GM23338 (cell line): ENCODE measurements at regions not wholly inside any gene's neighbourhood (a gene's known extent, or its start where the extent isn't known, plus 50 kb on each side); places are given as distances from the start of the nearest gene placed in this dataset.

Source experiments
- CREB1 ChIP-seq: fragments of 250-450 bp; sonication (Bioruptor Pico); IDR thresholded peaks from 2 replicates; pipeline ENCODE4 v1.5.0; 2020; ENCODE audit warnings: low read depth, mild to moderate bottlenecking, moderate library complexity
- CTCF ChIP-seq, 2 experiments: fragments of 200-600 bp in 1 of 2; sonication (generic) in 1 of 2; conservative IDR thresholded peaks; 2 replicates each; pipeline versions ENCODE4 v1.5.1 to v1.6.1; 2016 to 2017; ENCODE audit warnings: antibody characterized with exemption in 2 of 2, low read depth in 2 of 2, mild to moderate bottlenecking in 2 of 2, moderate library complexity in 1 of 2
- EZH2 ChIP-seq: fragments of 200-600 bp; sonication (generic); IDR thresholded peaks from one replicate; pipeline ENCODE4 v1.8.0; 2017; ENCODE audit warnings: antibody characterized with exemption, mild to moderate bottlenecking, low read depth; ENCODE audit not compliant: unreplicated experiment
- EZH2phosphoT487 ChIP-seq: fragments of 200-600 bp; sonication (generic); IDR thresholded peaks from one replicate; pipeline ENCODE4 v1.8.1; 2018; ENCODE audit warnings: antibody characterized with exemption; ENCODE audit not compliant: unreplicated experiment
- JUNB ChIP-seq: IDR thresholded peaks from one replicate; pipeline ENCODE4 v1.6.1; 2016; ENCODE audit warnings: antibody characterized with exemption; ENCODE audit not compliant: unreplicated experiment
- NANOG ChIP-seq: IDR thresholded peaks from 2 replicates; pipeline ENCODE4 v1.6.1; 2016; ENCODE audit warnings: antibody characterized with exemption, borderline replicate concordance
- POLR2AphosphoS5 ChIP-seq: IDR thresholded peaks from 2 replicates; pipeline ENCODE4 v1.6.1; 2016; ENCODE audit warnings: antibody characterized with exemption, low read depth
- REST ChIP-seq: IDR thresholded peaks from one replicate; pipeline ENCODE4 v1.6.1; 2018; ENCODE audit warnings: antibody characterized with exemption; ENCODE audit not compliant: unreplicated experiment
- STAT1 ChIP-seq: IDR thresholded peaks from one replicate; pipeline ENCODE4 v1.6.1; 2016; ENCODE audit warnings: antibody characterized with exemption; ENCODE audit not compliant: unreplicated experiment
- ZNF114 ChIP-seq: fragments of 250-450 bp; sonication (Bioruptor Pico); IDR thresholded peaks from 2 replicates; pipeline ENCODE4 v1.5.0; 2020; ENCODE audit warnings: mild to moderate bottlenecking, moderate library complexity
- ZNF331 ChIP-seq: fragments of 250-450 bp; sonication (Bioruptor Pico); IDR thresholded peaks from 2 replicates; pipeline ENCODE4 v1.5.0; 2020; ENCODE audit warnings: low read depth, mild to moderate bottlenecking, moderate library complexity
- ZNF462 ChIP-seq: fragments of 250-450 bp; sonication (Bioruptor Pico); IDR thresholded peaks from 2 replicates; pipeline ENCODE4 v1.5.0; 2020; ENCODE audit warnings: mild to moderate bottlenecking, moderate library complexity
- TF ChIP-seq, protein P1 (sequence below): IDR thresholded peaks from 2 replicates; pipeline ENCODE4 v1.6.1; 2016; ENCODE audit warnings: antibody characterized with exemption

- TF ChIP-seq CTCF (conservative IDR thresholded peaks at IDR 0.05; ENCODE audit: low read depth in 2 of 2): no peak
- TF ChIP-seq POLR2AphosphoS5: no peak
- no peak for TF ChIP-seq NANOG
- TF ChIP-seq REST: no peak
- no peak for TF ChIP-seq JUNB
- no peak for TF ChIP-seq EZH2
- TF ChIP-seq CREB1 (CRISPR knock-in tag): no peak
- no peak for TF ChIP-seq ZNF114 (CRISPR knock-in tag)
- TF ChIP-seq, protein P1, sequence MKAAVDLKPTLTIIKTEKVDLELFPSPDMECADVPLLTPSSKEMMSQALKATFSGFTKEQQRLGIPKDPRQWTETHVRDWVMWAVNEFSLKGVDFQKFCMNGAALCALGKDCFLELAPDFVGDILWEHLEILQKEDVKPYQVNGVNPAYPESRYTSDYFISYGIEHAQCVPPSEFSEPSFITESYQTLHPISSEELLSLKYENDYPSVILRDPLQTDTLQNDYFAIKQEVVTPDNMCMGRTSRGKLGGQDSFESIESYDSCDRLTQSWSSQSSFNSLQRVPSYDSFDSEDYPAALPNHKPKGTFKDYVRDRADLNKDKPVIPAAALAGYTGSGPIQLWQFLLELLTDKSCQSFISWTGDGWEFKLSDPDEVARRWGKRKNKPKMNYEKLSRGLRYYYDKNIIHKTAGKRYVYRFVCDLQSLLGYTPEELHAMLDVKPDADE: no peak
- TF ChIP-seq ZNF331 (CRISPR knock-in tag): no peak
- no peak for TF ChIP-seq EZH2phosphoT487
- TF ChIP-seq ZNF462: no peak
- TF ChIP-seq STAT1: no peak
Measured at GRCh38 chr1:8163039-8163438, 136.9 kb upstream of the ERRFI1 start.
